HG02870 (cell line): ENCODE measurements at regions not wholly inside any gene's neighbourhood (a gene's known extent, or its start where the extent isn't known, plus 50 kb on each side); places are given as distances from the start of the nearest gene placed in this dataset.

Source experiments
- ATAC-seq: cut with Tn5 transposase; IDR thresholded peaks from one replicate; pipeline ENCODE4 v1.9.1; 2021; ENCODE audit warnings: mild to moderate bottlenecking, moderate library complexity; ENCODE audit not compliant: unreplicated experiment

DNA sequence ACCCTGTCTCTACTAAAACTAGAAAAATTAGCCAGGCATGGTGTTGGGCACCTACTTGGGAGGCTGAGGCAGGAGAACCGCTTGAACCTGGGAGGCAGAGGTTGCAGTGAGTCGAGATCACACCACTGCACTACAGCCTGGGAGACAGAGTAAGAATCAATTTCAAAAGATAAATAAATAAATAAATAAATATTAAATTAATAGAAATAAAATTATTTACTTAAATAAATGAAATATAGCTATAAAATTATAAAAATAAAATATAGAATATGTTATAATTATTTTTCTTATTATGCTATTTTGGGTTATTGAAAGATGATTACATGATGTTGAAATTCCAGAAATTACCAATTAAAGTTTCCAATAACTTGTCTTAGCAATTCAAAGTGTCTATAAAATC lies 1029.8 kb upstream of the AGA start:
- ATAC-seq: no peak

DNA sequence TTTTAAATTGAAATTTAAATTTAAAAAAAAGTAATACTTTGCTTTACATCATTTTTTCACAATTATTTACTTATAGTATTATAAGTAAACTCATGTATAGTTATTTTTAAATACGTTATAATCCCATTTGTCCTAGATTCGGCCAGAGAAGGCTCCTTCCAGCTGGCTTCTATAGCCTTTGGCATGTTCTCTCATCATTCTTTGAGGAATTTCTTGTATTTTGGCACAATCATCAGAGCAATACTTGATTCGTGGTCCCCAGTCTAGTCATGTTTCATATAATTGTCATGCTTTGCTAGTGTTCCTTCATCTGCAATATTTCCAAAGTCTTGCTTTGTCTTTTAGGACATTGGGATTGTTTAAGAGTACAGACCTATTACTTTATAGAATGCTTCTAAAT lies 1037.9 kb upstream of the AGA start:
- ATAC-seq: no peak

DNA sequence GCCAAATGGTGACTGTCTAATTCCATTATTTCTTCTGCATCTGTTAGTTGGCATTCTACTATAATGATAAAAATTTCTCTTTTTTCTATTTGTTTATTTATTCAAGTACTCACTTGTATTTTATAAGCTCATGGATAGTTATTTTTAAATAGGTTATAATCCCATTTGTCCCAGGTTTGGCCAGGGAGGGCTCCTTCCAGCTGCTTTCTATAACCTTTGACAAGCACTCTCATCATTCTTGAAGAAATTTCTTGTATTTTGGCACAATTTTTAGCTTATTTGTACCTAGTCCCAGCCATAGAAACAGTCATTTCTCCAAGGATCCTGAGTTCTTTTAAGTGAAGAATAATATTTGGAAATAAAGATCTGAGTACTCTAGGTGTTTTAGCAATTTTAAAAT lies 1038.6 kb upstream of the AGA start:
- ATAC-seq: no peak

DNA sequence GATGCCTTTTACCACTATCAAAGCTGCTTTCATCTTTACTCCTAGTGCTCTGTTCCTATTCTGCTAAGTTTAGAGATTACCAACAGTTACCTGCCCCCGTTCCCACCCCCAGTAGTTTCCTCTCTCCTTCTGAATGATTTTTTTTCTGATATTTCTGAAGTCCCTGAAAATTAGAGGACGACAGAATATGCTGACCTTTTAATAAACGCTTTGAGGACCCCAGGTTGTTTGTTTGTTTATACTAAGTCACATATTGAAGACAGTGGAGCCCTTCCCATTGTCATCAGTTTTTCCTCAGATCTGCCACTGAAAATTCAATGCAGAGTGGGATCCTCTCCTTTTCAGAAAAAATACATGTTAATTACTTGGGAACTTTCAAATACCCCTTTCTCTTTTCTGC lies 1039.3 kb upstream of the AGA start:
- no peak for ATAC-seq

DNA sequence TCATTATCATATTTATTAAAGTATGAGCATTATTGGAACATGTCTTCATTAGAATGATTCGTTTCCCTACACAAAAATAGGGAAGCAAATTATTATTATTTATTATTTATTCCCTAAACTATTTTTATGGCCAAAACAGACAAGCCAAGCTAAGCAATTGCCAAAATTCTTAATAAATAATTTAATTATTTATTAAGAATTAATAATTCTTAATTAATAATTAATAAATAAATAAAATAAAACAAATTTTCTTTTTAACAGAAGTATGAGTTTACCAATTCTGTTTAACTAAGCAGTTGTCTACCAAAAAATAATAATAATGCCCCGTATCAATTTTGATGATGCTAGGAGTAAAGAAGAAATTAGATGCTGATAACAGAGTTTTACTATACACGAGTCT lies 1080.8 kb upstream of the AGA start:
- ATAC-seq: no peak

DNA sequence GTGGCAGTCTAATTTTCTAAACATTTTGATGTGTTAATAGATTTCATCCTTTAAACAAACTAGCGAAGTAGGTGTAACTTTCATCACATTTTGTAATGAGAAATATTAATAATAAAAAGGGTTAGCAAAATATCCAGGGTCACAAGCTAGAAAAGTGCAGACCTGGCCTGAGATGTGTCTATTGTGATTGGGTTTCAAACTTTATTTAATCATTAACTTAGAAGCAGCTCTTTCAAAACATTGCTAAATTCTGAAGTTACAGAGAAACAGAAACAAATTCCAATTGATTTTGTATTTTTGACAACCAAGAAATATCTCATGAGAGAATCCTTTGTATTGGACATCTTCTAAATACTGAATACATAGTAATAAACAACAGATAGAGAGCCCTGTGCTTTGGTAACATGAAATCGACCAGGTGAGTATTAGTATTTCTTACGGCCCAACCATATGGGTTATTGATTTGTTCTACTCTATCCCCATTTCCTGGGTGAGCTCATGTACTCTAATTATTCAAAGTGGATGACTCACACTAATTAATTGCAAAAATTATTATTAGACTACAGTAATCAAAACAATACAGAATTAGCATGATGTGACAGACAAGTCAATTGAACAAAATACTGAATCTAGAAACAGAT lies 1093.8 kb upstream of the AGA start:
- ATAC-seq: no peak

DNA sequence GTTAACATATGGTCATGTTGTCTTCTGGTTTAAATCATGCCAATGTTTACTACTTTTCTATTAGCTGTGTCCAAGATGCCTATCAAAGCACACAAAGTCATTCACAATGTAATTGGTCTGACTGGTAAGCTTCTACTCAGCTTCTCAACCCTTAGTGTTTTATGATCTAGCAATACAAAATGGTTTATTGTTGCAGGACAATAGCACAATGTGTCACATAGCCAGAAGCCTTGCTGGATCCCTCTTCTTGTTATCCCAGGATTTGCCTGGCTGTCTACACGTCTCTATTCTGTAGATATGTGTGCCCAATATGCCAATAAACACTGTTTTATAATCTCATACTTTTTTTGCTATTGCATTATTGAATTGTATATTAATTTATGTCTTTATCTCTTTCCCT lies 1111.0 kb upstream of the AGA start:
- ATAC-seq: no peak

DNA sequence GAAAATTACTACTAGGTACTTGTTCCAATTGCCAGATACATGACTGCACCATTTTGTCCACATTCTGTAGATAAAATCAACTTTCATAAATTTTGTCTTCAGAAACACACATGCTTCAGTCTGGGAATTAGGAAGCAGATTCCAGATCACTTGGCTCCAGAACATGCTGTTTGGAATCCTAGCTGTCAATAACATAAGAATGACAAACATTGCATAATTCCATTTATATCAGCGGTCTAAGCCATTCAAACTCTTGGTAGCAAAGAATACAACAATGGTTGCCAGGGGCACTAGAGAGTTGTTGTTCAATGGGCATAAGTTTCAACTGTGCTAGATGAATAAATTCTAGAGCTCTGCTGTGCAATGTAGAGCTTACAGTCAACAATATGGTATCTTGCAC lies 1112.1 kb upstream of the AGA start:
- ATAC-seq: no peak

DNA sequence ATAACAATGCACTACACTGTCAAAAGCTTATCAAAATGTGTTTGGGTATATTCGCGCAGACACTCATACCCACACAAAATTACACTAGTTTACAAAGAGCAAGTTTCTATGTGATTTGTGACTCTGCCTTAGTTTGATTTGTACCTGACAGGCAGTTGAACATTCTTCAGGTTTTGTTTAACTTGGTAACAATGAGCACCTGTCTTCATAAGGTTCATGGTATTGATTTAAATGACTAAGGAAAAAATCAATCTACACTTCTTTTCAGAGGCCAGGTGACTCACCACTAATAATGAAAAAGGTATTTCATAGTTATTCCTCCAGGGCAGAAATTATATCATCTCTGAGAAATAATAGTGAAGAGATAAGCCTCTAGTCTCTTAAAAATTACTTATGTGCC lies 1114.6 kb upstream of the AGA start:
- no peak for ATAC-seq

DNA sequence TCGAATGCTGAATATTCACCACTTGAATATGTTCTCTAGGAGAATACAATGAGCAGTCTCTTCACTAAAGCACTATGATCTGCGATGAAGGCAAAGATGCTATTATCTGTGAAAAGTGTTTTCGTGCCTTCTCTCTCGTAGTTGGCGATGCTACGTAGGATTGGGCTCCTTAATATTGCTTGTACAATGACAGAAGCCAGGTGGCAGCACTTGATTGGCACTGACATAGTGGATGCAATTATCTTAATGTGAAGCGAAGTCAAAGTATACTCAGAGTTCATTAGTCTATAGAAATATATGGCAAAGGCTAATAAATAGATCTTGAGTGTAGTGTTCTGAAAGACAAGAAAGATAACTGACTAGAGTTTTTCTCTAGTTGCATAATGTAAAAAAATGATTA lies 1135.7 kb upstream of the AGA start:
- ATAC-seq: no peak

DNA sequence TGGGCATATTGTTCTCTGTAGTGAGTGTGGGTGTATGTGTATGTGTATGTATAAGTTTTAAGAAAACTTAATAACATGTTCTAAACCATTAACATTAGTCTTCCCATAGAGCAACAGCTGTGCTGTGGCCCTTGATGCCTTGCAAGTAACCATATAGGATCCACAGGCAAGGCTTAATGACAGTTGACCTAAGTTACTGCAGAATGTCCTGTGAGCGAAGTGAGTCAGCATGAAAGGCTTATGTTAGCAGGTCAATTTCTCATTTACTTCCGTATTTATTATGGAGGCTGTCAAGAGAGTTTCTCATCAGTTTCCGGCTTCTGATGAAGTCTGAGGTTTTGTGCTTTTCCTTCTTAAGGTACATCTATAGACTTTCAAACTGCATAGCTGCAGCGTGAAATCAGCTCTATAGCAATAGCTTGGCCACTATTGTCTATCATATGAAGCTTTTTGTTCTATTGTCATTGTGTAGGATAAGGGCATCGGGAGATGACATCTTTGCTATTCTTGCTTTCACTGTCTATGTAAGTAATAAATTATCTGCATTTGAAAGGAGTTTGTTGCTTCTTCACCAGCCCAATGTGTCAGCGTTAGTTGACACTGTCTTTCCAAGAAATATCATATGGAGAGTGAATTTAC lies 1153.4 kb upstream of the AGA start:
- no peak for ATAC-seq

DNA sequence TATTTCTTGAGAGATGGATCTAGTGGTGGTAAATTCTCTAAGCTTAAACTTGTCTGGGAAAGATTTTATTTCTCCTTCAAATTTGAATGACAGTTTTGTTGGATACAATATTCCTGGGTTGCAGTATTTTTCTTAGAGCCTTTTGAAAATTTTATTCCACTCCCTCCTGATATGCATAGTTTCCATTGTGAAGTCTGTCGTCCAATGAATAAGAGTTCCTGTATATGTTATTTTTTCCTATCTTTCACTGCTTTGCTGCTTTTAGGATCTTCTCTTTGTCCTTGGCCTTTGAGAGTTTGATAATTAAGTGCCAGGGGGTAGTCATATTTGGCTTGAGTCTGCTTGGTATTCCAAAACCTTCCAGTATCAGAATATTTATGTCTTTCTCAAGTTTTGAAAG lies 1156.4 kb upstream of the AGA start:
- no peak for ATAC-seq

DNA sequence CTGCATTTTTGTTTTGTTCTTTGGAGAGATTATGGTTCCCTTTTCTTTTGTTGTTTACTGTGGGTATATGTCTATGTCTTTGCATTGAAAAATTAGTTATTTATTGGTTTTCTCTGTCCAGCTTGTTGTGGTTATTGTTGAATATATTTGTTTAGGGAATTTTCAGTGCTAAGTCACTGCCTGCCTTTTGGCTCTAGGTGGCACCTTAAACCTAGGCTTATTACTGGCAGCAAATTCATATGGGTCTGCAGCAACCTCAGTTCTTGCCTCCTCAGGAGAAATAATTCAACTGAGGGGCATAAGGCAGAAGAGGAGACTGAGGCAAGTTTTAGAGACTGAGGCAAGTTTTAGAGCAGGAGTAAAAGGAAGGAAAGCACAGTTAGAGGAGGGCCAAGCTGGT lies 1157.3 kb upstream of the AGA start:
- ATAC-seq: no peak

DNA sequence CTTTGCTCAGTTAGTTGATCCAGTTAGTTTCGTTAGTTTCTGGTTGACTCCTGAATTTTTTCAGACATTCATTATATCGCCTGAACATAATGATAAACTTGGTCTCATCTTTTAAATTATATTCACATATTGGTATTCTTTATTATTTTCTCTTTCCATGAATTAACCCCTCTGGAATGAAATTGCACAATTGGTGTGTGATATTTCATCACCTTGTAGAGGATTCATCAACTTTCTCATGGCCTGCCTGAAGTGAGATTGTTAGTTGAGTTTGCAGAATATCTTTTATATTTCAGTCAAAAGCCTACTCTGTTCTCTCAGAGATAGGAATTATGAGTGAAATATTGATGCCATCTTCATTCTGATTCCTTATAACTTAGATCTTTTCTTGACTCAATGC lies 1160.6 kb upstream of the AGA start:
- ATAC-seq: no peak

DNA sequence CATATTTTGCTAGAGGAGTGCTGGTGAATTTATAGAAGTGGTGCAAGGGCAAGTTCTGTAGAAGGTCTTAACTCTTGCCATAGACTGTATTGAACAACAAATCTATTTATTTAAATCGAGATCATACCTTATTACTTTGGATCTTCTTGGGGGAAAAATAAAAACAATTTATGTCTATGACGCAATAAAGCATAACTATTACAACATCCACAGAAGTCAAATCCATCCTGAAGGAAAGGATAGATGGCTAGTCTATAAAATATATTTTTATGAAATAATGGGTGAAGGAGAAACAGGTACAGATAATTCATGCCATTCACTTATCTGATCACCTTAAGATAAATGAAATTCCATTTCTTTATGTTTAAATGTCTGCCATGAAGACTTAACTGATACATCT lies 1168.8 kb upstream of the AGA start:
- ATAC-seq: no peak

DNA sequence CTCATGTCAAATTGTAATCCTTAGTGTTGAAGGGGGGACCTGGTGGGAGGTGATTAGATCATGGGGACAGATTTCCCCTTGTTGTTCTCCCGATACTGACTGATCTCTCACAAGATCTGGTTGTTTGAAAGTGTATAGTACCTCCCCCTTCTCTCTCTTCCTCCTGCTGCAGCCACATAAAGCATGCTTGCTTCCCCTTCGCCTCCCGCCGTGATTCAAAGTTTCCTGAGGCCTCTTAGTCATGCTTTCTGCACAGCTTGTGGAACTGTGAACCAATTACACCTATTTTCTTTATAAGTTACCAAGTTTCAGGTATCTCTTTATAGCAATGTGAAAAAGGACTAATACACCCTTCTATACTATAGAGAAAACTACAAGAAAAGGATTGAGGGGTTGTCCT lies 1170.5 kb upstream of the AGA start:
- no peak for ATAC-seq

DNA sequence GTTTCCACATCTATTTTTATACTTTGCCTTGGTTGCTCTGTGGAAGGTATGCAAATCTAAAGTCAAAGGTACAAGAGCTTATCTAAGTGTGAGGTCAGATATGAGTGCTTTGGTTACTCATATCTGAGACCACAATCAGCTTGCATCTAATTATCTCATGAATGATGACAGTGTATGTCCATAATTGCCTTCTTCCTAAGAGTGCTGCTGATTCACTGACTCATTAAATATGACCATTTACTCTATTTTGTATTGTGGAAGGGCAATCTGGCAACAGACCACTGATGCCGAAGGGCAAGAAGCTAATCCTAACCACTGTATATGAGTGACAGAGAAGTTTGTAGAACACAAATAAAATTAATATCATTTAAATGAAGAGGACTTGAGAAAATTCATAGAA lies 1190.2 kb upstream of the AGA start:
- no peak for ATAC-seq

DNA sequence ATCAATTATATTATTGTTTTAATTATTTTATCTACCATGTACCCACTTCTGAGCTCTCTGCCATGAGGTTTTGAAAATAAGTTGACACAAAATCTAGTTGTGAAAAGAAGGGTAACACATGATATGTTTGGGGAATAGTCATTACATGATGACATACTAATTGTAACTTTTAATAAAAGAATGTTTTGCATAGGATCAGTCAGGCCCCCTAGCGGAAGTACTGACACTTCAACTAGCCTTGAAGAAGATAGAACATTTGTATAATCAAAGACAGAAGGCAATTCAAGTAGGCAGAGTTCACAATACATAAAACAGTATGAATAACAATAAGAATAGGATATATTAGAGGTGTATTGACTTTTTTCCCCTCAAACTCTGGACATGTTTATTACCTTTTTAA lies 1191.0 kb upstream of the AGA start:
- no peak for ATAC-seq

DNA sequence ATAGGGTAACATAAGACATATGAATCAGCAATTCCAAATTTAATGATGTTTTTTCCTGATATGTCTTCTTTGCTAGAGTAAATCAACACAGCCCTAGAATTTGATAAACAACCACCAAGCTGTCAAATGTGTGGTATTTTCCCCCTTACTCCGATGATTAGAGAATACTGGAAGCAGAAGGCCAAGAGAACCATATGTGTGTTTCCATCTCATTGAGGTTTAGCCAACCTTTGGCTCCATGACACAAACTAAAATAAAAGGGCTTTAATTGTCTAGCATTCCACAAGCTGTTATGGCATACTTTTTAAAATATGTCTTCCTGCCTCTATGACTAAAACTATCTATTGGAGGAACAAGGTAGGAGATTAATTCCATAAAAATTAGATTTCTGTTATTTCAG lies 1222.4 kb upstream of the AGA start:
- no peak for ATAC-seq

DNA sequence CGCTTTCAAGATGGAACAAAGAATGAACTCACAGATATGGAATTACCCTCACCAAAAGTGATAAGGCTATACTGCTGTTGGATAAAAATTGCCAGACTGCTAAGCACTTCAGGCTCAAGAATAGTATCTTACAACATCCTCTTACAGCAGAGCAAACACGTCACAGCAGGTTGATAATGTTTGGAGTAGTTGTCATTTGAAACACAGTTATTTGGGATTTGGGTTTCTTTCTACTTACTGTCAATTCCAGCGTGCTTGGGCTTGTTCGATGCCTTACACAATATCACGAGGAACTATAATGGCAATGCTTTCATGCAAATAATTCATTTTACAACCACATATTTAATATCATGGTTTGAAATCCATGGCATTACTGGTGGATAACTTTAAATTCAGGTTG lies 1223.7 kb upstream of the AGA start:
- ATAC-seq: no peak

DNA sequence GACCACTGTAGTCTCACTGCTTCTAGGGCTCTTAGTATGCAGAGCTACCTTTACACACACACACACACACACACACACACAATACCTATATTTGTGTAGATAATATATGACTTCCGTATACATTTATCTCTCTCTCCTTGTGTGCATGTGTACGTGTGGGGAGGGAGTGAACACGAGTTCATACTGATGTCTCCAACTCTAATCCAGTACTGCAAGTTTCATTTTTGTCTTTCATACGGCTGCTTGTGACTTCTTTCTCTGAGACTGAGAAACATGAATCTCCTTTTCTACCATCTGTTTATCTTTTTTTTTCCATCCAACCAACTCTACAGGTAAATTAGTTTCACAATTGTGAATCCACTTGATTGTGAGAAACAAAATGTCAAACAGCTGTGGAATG lies 1229.5 kb upstream of the AGA start:
- no peak for ATAC-seq

DNA sequence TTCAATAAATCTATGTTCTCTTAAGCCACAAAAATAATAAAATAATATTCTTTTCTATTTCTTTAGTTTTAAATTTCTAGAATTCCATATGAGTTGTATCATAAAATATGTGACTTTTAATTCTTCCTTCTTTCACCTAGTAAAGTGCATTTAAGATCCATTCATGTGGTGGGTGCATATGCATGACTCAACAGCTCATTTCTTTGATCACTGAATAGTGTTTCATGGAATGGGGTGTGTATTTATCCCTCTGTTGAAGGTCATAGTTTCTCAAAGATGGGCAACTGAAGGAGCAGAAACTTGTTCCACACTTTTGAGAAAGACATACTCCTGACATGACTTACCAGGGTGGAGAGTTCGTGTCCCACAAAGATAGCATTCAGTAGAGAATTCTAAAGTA lies 1230.3 kb upstream of the AGA start:
- ATAC-seq: no peak

DNA sequence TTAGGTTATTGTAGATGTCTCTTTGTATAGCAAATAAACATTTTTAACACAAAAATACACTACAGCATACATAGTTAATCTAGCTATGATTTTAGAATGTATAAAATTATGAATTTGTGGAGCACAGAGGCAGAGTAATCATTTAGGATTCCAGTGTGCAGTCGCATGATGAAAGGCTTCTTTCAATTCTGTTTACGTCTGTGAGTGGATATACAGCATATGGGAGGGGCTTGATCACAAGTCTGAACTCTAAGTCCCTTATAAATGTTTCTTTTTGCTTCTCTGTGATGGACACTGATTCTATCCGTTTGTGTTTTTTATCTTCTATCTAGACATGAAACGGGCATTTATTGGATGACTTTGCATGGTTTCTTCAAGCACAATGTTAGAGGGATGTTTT lies 1239.6 kb upstream of the AGA start:
- ATAC-seq: no peak
